ENCODE measurements at regions not wholly inside any gene's neighbourhood (a gene's known extent, or its start where the extent isn't known, plus 50 kb on each side); places are given as distances from the start of the nearest gene placed in this dataset.

DNA sequence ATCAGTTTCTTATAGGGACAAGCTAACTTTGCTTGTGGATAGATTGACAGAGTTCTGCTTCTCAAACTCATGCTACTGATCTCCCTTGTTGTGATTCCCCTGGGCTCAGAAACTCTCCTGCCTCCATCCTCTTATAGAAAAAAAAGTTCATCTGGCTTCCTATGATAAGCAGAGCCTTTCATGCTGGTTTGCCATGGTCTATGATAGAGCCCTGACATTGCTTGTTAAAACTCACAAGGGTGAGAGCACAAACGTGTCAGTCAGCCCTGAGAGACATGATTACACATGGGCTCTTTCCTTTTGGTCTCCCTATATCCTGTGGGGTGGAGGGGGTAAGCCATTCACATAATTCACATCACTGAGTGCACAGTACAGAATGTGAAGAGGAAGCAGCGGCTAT is 121.8 kb downstream of the TDRD15 start:
- TF ChIP-seq, protein P1, sequence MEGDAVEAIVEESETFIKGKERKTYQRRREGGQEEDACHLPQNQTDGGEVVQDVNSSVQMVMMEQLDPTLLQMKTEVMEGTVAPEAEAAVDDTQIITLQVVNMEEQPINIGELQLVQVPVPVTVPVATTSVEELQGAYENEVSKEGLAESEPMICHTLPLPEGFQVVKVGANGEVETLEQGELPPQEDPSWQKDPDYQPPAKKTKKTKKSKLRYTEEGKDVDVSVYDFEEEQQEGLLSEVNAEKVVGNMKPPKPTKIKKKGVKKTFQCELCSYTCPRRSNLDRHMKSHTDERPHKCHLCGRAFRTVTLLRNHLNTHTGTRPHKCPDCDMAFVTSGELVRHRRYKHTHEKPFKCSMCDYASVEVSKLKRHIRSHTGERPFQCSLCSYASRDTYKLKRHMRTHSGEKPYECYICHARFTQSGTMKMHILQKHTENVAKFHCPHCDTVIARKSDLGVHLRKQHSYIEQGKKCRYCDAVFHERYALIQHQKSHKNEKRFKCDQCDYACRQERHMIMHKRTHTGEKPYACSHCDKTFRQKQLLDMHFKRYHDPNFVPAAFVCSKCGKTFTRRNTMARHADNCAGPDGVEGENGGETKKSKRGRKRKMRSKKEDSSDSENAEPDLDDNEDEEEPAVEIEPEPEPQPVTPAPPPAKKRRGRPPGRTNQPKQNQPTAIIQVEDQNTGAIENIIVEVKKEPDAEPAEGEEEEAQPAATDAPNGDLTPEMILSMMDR (IDR thresholded peaks at IDR 0.05; ENCODE audit: borderline replicate concordance, extremely low read depth, low read length, poor library complexity, severe bottlenecking): no peak
- TF ChIP-seq EZH2 (IDR thresholded peaks at IDR 0.05; ENCODE audit: borderline replicate concordance, low read depth, low read length, severe bottlenecking): no peak

Measured in DND-41 (cell line).